MM.1S (cell line): ENCODE measurements at regions not wholly inside any gene's neighbourhood (a gene's known extent, or its start where the extent isn't known, plus 50 kb on each side); places are given as distances from the start of the nearest gene placed in this dataset.

Experiments used
- DNase-seq: peaks from one replicate; pipeline ENCODE4 v3.0.0-alpha.2; 2015
- H2AFZ ChIP-seq: fragments of 300-600 bp; sonication (generic); 2 replicates; pipeline ENCODE4 v1.6.0; 2016; ENCODE audit warnings: antibody characterized with exemption, low read length
- H3F3A ChIP-seq: fragments of 300-600 bp; sonication (generic); 2 replicates; pipeline ENCODE4 v1.6.1; 2016; ENCODE audit warnings: mild to moderate bottlenecking, antibody characterized with exemption, low read length, moderate library complexity, mixed read lengths; ENCODE audit not compliant: insufficient read depth
- H3K27ac ChIP-seq: fragments of 300-600 bp; sonication (generic); 2 replicates; pipeline ENCODE4 v1.5.1; 2016; ENCODE audit warnings: mild to moderate bottlenecking, low read length
- H3K27me3 ChIP-seq: fragments of 300-600 bp; sonication (generic); replicated peaks from 2 replicates; pipeline ENCODE4 v1.6.0; 2016; ENCODE audit warnings: low read length; ENCODE audit not compliant: insufficient read depth
- H3K36me3 ChIP-seq: fragments of 300-600 bp; sonication (generic); replicated peaks from 2 replicates; pipeline ENCODE4 v1.6.1; 2016; ENCODE audit warnings: mild to moderate bottlenecking, low read length, mixed read lengths; ENCODE audit not compliant: insufficient read depth
- H3K4me1 ChIP-seq: fragments of 300-600 bp; sonication (generic); 2 replicates; pipeline ENCODE4 v1.6.1; 2016; ENCODE audit warnings: low read length, mixed read lengths
- H3K4me2 ChIP-seq: fragments of 300-600 bp; sonication (generic); 2 replicates; pipeline ENCODE4 v1.6.0; 2016; ENCODE audit warnings: low read depth, low read length
- H3K4me3 ChIP-seq: fragments of 300-600 bp; sonication (generic); 2 replicates; pipeline ENCODE4 v1.5.1; 2016; ENCODE audit warnings: low read length, mixed read lengths
- H3K79me2 ChIP-seq: fragments of 300-600 bp; sonication (generic); 2 replicates; pipeline ENCODE4 v1.6.1; 2016; ENCODE audit warnings: mixed run types, low read length, mixed read lengths
- H3K9ac ChIP-seq: fragments of 300-600 bp; sonication (generic); 2 replicates; pipeline ENCODE4 v1.6.1; 2016; ENCODE audit warnings: low read length, mixed read lengths
- H3K9me2 ChIP-seq: fragments of 300-600 bp; sonication (generic); replicated peaks from 2 replicates; pipeline ENCODE4 v1.6.1; 2016; ENCODE audit warnings: mild to moderate bottlenecking, low read length, mixed read lengths; ENCODE audit not compliant: insufficient read depth
- H3K9me3 ChIP-seq: fragments of 300-600 bp; sonication (generic); replicated peaks from 2 replicates; pipeline ENCODE4 v1.6.1; 2016; ENCODE audit warnings: mild to moderate bottlenecking, low read length, mixed read lengths; ENCODE audit not compliant: insufficient read depth
- H4K20me1 ChIP-seq: fragments of 300-600 bp; sonication (generic); 2 replicates; pipeline ENCODE4 v1.6.1; 2016; ENCODE audit warnings: mild to moderate bottlenecking, low read length, moderate library complexity, mixed read lengths; ENCODE audit not compliant: insufficient read depth
- EZH2 ChIP-seq: fragments of 300-600 bp; sonication (generic); optimal IDR thresholded peaks from 2 replicates; pipeline ENCODE3; 2017; ENCODE audit warnings: low read depth, mild to moderate bottlenecking, antibody characterized with exemption, low read length, mixed read lengths
- EZH2phosphoT487 ChIP-seq: fragments of 300-600 bp; sonication (generic); IDR thresholded peaks from 2 replicates; pipeline ENCODE4 v1.6.1; 2018; ENCODE audit warnings: antibody characterized with exemption, low read length
- TF ChIP-seq, protein P1 (sequence below): fragments of 300-600 bp; sonication (generic); IDR thresholded peaks from 2 replicates; pipeline ENCODE4 v1.5.1; 2016; ENCODE audit warnings: antibody characterized with exemption, low read length, mixed read lengths

DNA sequence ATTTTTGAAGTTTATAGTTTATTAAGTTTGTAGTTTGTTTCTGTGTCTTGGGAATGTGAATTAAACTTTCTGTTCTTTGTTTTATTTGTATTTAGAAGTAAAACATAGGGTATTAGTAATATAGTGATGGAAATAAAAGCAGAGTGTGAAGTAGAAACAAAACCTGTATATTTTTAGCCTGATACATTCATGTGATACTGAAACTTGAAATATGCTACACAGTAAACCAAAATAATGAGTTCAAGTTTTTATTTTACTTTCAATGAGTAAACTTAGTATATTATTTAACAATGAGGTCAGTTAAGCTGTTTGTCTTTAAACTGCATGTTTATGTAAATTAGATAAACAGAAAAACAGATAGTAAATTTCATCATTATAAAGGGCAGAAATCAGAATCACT is 1592.6 kb downstream of the GRIK2 start:
- peak; percentile 49 for DNase-seq
- Histone ChIP-seq H3K9me2 (no peaks in the 10 kb centered on the region), H3K9ac (no peak overlapping the region)

DNA sequence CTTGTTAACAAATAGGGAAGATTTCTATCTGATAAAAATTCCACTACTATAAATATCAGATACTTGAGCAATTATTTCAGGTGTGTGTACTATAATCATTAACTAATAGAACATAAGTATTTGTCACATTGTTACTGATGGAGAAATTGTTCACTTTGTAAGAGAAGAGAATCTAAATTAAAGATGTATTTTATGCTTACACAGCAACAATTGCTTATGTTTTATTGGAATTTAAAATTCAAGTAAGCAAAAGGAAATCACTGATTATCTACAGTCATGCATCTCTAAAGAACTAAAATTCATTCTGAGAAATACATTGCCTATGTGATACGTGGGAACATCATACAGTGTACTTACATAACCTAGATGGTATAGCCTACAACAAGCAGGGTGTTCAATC is 1590.8 kb downstream of the GRIK2 start:
- no peaks in the 10 kb centered on the region for H3F3A ChIP-seq
- no peaks in the 10 kb centered on the region for H3K27me3 ChIP-seq
- no peaks in the 10 kb centered on the region for H3K79me2 ChIP-seq
- H3K9me2 ChIP-seq, result no peaks in the 10 kb centered on the region
- H3K4me2 ChIP-seq, result no peak overlapping the region
- no peak for DNase-seq
- peaks cover 15% of the 10 kb centered on the region for H3K4me1 ChIP-seq
- no peaks in the 10 kb centered on the region for H3K9me3 ChIP-seq
- H3K27ac ChIP-seq, result no peak overlapping the region
- no peak overlapping the region for H3K9ac ChIP-seq
- H3K4me3 ChIP-seq, result no peak overlapping the region
- H4K20me1 ChIP-seq, result no peaks in the 10 kb centered on the region
- H2AFZ ChIP-seq, result no peak overlapping the region
- no peaks in the 10 kb centered on the region for H3K36me3 ChIP-seq
- TF ChIP-seq EZH2 (no peak), EZH2phosphoT487 (no peak)
- TF ChIP-seq, protein P1, sequence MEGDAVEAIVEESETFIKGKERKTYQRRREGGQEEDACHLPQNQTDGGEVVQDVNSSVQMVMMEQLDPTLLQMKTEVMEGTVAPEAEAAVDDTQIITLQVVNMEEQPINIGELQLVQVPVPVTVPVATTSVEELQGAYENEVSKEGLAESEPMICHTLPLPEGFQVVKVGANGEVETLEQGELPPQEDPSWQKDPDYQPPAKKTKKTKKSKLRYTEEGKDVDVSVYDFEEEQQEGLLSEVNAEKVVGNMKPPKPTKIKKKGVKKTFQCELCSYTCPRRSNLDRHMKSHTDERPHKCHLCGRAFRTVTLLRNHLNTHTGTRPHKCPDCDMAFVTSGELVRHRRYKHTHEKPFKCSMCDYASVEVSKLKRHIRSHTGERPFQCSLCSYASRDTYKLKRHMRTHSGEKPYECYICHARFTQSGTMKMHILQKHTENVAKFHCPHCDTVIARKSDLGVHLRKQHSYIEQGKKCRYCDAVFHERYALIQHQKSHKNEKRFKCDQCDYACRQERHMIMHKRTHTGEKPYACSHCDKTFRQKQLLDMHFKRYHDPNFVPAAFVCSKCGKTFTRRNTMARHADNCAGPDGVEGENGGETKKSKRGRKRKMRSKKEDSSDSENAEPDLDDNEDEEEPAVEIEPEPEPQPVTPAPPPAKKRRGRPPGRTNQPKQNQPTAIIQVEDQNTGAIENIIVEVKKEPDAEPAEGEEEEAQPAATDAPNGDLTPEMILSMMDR, result no peak

More for the DNA sequence above, 1592.6 kb downstream of the GRIK2 start:
- no peak overlapping the region for H3K4me3 ChIP-seq
- no peaks in the 10 kb centered on the region for H3K36me3 ChIP-seq
- no peaks in the 10 kb centered on the region for H3F3A ChIP-seq
- H3K27me3 ChIP-seq, result no peaks in the 10 kb centered on the region
- no peak overlapping the region; the same call in 1 of the 2 replicates for H3K27ac ChIP-seq
- TF ChIP-seq EZH2, result no peak
- peak overlapping the region; percentile 18; the same call in 1 of the 2 replicates for H3K4me2 ChIP-seq
- H3K79me2 ChIP-seq, result no peaks in the 10 kb centered on the region
- H3K4me1 ChIP-seq, result peaks cover 15% of the 10 kb centered on the region
- H4K20me1 ChIP-seq, result no peaks in the 10 kb centered on the region
- no peaks in the 10 kb centered on the region for H3K9me3 ChIP-seq
- no peak overlapping the region for H2AFZ ChIP-seq

DNA sequence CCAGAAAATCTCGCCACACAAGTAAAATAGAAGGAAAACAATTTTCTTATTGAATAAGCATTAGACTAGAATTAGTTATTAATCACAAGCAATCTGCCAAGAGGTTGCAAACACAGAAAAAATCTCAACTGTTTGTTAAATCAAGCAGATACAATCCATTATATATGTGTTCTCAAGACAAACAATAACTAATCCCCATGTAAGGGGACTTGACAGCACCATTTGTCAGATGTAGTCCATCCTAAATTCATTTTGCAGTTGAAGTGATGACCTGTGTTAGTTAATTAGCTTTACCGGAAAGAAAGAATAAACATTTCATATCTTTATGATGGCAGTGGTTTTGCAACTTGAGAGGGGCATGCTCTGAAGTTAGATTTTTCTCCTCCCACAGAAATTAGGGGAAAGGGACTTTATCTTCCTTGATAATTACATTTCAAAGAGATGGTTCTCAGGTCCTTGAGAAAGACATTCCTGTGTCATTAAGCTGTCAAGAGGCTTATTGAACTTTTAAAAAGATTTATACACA is 1588.0 kb downstream of the GRIK2 start:
- no peak for DNase-seq
- Histone ChIP-seq H3K9ac (no peak overlapping the region), H3K9me2 (no peaks in the 10 kb centered on the region)

DNA sequence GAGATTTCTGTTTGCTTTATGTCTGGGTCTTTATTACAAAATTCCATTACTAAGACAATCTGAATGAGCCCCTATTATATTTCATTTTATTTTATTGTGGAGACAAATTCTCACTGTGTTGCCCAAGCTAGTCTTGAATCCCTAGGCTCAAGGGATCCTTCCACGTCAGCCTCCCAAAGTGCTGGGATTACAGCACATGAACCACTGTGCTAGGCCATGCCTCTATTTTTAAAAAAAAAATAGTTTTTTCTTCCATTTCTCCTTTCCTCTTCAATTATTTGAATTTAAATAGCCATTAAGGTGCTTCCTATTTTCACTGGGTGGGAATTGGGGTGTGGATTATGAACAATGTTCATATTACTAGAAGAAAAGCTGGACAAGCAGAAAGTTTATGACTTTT is 1587.4 kb downstream of the GRIK2 start:
- DNase-seq, result no peak
- Histone ChIP-seq H3K36me3 (no peaks in the 10 kb centered on the region), H3K27me3 (no peaks in the 10 kb centered on the region), H3K9ac (no peak overlapping the region), H2AFZ (no peak overlapping the region), H3K79me2 (no peaks in the 10 kb centered on the region), H3K9me3 (no peaks in the 10 kb centered on the region), H3K27ac (no peak overlapping the region), H3K4me2 (no peak overlapping the region), H3K4me3 (no peak overlapping the region), H3K9me2 (no peaks in the 10 kb centered on the region), H3K4me1 (peaks cover 10% of the 10 kb centered on the region), H4K20me1 (no peaks in the 10 kb centered on the region), H3F3A (no peaks in the 10 kb centered on the region)
- TF ChIP-seq EZH2phosphoT487 (no peak), EZH2 (no peak)
- TF ChIP-seq, protein P1, result no peak

More for the DNA sequence above, 1588.0 kb downstream of the GRIK2 start:
- no peaks in the 10 kb centered on the region for H3K9me3 ChIP-seq
- no peaks in the 10 kb centered on the region for H4K20me1 ChIP-seq
- no peaks in the 10 kb centered on the region for H3K79me2 ChIP-seq
- H3K27ac ChIP-seq, result no peak overlapping the region
- H3K4me3 ChIP-seq, result no peak overlapping the region
- peaks cover 13% of the 10 kb centered on the region for H3K4me1 ChIP-seq
- TF ChIP-seq, protein P1, result no peak
- TF ChIP-seq EZH2, result no peak
- TF ChIP-seq EZH2phosphoT487, result no peak
- H3F3A ChIP-seq, result no peaks in the 10 kb centered on the region
- H3K27me3 ChIP-seq, result no peaks in the 10 kb centered on the region
- H2AFZ ChIP-seq, result no peak overlapping the region
- H3K4me2 ChIP-seq, result no peak overlapping the region
- H3K36me3 ChIP-seq, result no peaks in the 10 kb centered on the region
